ENCODE measurements at regions not wholly inside any gene's neighbourhood (a gene's known extent, or its start where the extent isn't known, plus 50 kb on each side); places are given as distances from the start of the nearest gene placed in this dataset.

- no peak for TF ChIP-seq CTCF (IDR thresholded peaks at IDR 0.05; ENCODE audit: extremely low read depth, insufficient read depth, missing control alignments)
- no peak for DNase-seq (ENCODE audit: low spot score)
- in situ Hi-C loops (cut with MboI; ENCODE audit: low pct_unique_long_range_greater_than_20kb, low sequenced_read_pairs, unreplicated experiment) = no loop called here
Observed at GRCh38 chr10:21247592-21247991, 277.9 kb downstream of the SKIDA1 start.

- in situ Hi-C loops (cut with MboI; ENCODE audit: low pct_unique_long_range_greater_than_20kb, low sequenced_read_pairs, unreplicated experiment) = no loop called here
- no peak for DNase-seq (ENCODE audit: low spot score)
- no peak for TF ChIP-seq CTCF (IDR thresholded peaks at IDR 0.05; ENCODE audit: extremely low read depth, insufficient read depth, missing control alignments)
Observed at GRCh38 chr10:21246178-21246577, 279.3 kb downstream of the SKIDA1 start.

DNA sequence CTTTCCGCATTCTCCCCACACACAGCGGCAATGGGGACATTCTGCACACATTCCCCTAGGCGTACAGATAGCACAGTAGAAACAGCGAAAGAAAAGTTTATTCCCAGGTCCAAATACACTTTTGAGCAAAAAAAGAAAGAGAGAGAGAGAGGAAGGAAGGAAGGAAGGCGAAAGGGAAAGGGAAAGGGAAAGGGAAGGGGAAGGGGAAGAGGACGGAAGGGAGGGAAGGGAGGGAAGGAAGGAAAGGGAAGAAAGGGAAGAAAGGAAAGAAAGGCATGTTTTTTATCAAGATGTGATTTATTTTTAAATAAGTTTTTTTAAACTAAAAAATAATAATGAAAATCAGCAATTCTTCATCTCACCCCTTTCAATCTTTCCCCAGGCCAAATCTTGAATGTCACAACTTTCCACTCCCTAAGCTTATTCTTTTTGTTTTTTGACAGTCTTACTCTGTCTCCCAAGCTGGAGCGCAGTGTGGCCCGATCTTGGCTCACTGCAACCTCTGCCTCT, 281.7 kb downstream of the SKIDA1 start:
- DNase-seq (ENCODE audit: low spot score) = no peak
- in situ Hi-C loops (cut with MboI; ENCODE audit: low pct_unique_long_range_greater_than_20kb, low sequenced_read_pairs, unreplicated experiment) = no loop called here
- no peak for TF ChIP-seq CTCF (IDR thresholded peaks at IDR 0.05; ENCODE audit: extremely low read depth, insufficient read depth, missing control alignments)

DNA sequence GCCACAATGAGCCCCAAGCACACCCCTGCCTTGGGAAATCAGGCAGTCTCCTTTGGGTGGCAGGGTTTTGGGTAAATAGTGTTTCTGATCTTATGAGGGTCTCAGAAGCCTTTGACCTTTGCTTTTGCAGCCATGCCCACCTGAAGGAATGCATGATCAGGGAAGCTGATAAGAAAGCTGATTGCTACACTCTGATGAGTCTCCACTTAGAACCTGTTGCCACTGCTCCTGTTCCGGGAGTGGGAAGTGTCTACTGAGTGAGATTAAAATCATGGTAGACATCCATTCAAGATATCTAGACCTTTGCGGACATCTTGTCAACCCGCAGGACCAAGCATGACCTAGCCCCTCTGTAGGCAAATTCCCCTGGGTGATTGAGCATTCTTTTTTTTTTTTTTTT, 282.6 kb downstream of the SKIDA1 start:
- TF ChIP-seq CTCF (IDR thresholded peaks at IDR 0.05; ENCODE audit: extremely low read depth, insufficient read depth, missing control alignments) = no peak

GRCh38 chr10:21238717-21239116, 286.8 kb downstream of the SKIDA1 start:
- no peak for DNase-seq (ENCODE audit: low spot score)
- in situ Hi-C loops (cut with MboI; ENCODE audit: low pct_unique_long_range_greater_than_20kb, low sequenced_read_pairs, unreplicated experiment) = no loop called here
- TF ChIP-seq CTCF (IDR thresholded peaks at IDR 0.05; ENCODE audit: extremely low read depth, insufficient read depth, missing control alignments) = no peak

More for the DNA sequence above, 282.6 kb downstream of the SKIDA1 start:
- no peak for DNase-seq (ENCODE audit: low spot score)
- in situ Hi-C loops (cut with MboI; ENCODE audit: low pct_unique_long_range_greater_than_20kb, low sequenced_read_pairs, unreplicated experiment) = no loop called here

- no peak for TF ChIP-seq CTCF (IDR thresholded peaks at IDR 0.05; ENCODE audit: extremely low read depth, insufficient read depth, missing control alignments)
- in situ Hi-C loops (cut with MboI; ENCODE audit: low pct_unique_long_range_greater_than_20kb, low sequenced_read_pairs, unreplicated experiment) = no loop called here
- no peak for DNase-seq (ENCODE audit: low spot score)
Observed at GRCh38 chr10:21238044-21238443, 287.4 kb downstream of the SKIDA1 start.

DNA sequence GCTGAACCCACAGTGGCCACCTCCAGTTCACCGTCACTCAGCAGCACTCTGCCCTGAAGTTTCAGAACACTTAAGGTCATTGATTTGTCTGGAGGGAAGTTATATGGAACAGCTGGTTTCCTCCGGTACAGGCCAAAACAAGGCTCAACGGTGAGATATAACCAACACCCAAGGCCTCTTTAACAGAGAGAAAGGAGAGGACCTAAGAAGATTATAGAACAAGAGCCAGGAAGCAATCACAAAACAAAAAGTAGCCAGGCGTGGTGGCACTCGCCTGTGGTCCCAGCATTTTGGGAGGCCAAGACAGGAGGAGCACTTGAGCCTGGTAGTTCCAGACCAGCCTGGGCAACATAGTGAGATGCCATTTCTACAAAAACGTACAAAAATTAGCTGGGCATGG, 290.7 kb downstream of the SKIDA1 start:
- no peak for DNase-seq (ENCODE audit: low spot score)
- TF ChIP-seq CTCF (IDR thresholded peaks at IDR 0.05; ENCODE audit: extremely low read depth, insufficient read depth, missing control alignments) = no peak
- in situ Hi-C loops (cut with MboI; ENCODE audit: low pct_unique_long_range_greater_than_20kb, low sequenced_read_pairs, unreplicated experiment) = no loop called here

All from GM13977 (cell line).